CD1c-positive myeloid dendritic cell (primary cell): ENCODE measurements at regions not wholly inside any gene's neighbourhood (a gene's known extent, or its start where the extent isn't known, plus 50 kb on each side); places are given as distances from the start of the nearest gene placed in this dataset.
"Not testable (repeated sequence)": the region's sequence is repeated elsewhere in the genome, so short reads cannot be mapped to it uniquely, and the experiment has no call there.

Experiments
- DNase-seq: peaks from one replicate; pipeline ENCODE4 v3.0.0-alpha.2; 2016; ENCODE audit errors: extremely low spot score

DNA sequence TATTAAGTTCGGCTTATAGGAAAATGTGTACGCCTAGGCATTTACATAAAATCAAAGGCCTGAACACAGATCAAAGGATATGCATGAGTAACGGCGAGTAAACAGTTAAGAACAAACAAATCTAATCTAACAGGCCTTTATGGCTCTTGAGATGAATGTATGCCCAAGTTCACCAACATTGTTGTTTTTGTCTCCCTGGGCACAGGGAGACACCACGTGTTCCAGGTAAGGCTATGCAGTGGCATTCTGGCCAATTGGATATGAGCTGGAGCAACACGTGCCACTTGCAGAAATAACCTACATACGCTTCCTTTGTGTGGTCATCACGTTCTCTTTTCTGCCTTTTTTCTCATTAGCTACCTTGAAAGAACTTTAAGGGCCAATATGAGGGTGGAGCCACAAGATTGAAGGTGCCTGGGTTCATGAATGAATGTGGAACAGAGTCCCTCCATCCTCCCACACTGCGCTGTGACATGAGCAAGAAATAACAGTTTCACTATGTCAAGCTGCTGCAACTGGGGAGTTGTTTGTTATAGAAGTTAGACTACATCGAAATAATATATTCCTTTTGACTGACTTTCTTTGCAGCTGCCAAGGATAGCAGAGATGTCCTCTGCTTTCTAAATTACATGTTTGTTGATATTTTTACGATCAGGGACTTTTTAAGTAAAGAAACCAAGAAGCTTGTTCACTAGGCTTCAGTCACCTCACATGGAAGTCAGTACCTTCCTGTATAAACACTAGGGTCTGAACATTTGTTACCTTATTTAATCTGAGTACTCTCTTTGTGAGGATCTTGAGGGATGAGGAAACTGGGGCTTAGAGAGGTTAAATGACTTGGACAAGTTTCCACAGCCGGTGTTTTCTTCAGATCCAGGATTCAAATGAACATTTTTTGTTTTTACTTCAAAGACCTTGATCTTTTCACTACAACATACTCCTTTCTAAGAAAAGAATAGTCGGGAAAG is 427.5 kb upstream of the TBL1XR1 start:
- no peak for DNase-seq

DNA sequence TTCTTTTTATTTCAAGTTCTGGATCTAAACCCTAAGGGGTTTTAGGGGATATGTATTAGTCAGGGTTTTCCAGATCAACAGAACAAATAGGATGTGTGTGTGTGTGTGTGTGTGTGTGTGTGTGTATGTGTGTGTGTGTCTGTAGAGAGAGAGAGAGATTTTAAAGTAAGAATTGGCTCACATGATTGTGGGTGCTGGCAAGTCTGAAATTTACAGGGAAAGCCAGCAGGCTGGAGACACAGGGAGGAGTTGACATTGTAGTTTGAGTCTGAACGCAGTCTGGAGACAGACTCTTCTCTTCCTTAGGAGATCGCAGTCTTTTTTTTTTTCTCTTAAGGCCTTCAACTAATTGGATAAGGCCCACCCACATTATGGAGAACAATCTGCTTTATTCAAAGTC is 428.8 kb upstream of the TBL1XR1 start:
- no peak for DNase-seq

DNA sequence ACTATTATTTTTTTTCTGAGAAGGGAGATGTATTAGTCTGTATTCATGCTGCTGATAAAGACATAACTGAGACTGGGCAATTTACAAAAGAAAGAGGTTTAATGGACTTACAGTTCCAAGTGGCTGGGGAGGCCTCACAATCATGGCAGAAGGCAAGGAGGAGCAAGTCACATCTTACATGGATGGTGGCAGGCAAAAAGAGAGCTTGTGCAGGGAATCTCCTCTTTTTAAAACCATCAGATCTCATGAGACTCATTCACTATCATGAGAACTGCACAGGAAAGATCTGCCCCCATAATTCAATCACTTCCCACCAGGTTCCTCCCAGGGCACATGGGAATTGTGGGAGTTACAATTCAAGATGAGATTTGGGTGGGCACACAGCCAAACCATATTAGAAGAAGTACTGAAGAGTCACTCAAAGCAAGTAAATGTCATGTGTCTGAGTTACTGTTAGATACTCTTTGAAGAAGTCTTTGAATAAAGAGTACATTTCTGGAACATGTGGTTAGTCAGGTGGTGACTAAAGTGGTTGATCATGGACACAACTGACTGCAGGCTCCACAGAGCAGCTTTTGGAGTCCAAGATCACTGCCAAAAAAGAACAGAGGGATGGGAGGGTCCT is 430.9 kb upstream of the TBL1XR1 start:
- DNase-seq = not testable (repeated sequence)

DNA sequence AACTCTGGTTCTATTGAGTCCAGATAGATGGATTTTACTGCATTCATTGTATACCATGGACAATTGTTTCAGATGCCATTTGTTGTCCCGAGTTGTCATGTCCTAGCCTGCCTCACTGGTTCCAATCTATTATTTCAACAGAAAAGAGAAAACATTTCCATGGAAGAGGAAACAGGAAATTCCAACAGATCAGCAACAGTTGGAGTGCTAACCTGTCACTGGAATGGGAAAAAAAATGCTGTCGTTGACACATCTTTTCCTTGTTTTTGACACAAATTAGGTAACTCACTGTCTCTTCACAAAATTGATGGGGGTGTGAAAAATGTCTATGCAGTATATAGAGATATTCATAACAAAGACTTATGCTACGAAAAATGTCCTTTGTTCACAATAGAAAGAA is 432.0 kb upstream of the TBL1XR1 start:
- no peak for DNase-seq

- no peak for DNase-seq
Observed at GRCh38 chr3:177633671-177634207, 436.5 kb upstream of the TBL1XR1 start.

- not testable (repeated sequence) for DNase-seq
Observed at GRCh38 chr3:177635601-177636106, 438.4 kb upstream of the TBL1XR1 start.

GRCh38 chr3:177640319-177640965 is 443.2 kb upstream of the TBL1XR1 start:
- DNase-seq = no peak

DNA sequence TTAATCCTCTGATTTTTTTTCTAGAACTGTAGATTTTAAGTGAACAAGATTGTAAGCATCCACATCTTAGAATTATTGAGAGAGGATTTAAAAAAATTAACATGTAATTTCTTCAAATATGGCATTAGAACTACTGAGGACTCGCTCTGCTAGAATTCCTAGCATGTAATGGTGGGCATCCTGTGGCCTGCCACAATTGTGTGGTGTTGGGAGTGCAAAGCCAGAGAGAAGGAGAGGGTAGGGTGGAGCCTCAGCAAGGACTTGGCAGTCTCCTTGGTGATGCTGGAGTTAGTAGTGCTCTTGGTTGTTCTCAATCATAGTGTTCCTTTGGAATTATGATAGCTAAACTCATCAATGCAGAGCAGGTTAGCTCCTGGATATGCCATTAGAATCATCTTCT is 443.9 kb upstream of the TBL1XR1 start:
- no peak for DNase-seq

- DNase-seq = no peak
Observed at GRCh38 chr3:177642042-177642803, 444.9 kb upstream of the TBL1XR1 start.

- no peak for DNase-seq
Observed at GRCh38 chr3:177642804-177643125, 445.5 kb upstream of the TBL1XR1 start.

DNA sequence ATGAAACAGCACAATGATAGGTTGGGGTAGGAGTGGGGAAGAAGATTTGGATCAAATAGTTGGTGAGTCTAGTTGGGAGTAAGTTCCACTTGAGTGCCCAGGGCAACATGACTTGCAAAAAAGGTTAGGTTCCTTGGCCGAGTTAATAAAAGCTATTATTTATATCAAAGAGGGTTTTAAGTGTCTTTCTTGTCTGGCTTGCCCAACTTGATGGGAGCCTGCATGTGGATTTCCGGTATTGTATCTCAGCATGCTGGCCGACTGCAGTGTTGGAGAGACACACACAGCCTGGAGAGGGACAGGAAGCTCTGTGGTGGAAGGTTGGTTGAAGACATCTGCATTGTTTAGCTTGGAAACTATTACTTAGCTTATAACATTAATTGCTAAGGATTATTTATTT is 449.5 kb upstream of the TBL1XR1 start:
- DNase-seq = no peak

- no peak for DNase-seq
Observed at GRCh38 chr3:177647341-177647740, 450.1 kb upstream of the TBL1XR1 start.

DNA sequence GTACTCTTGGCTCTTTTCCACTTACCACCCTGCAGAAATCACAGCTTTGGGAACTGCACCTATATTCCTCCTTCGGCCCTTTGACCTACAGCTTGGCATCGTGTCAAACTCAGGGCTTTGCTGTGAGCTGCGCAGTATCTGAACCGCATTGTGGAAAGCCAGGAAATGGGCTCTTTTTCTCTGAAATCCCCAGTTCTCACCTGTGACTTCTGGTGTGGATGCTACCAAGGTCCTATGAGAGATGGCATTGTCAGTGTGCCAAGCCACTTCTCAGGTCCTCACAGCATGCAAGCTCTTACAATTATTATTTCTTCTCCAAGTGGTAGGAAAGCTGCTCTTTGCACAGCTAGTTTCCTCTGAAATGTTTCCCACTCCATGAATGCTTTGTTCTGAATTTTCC is 450.6 kb upstream of the TBL1XR1 start:
- no peak for DNase-seq

DNA sequence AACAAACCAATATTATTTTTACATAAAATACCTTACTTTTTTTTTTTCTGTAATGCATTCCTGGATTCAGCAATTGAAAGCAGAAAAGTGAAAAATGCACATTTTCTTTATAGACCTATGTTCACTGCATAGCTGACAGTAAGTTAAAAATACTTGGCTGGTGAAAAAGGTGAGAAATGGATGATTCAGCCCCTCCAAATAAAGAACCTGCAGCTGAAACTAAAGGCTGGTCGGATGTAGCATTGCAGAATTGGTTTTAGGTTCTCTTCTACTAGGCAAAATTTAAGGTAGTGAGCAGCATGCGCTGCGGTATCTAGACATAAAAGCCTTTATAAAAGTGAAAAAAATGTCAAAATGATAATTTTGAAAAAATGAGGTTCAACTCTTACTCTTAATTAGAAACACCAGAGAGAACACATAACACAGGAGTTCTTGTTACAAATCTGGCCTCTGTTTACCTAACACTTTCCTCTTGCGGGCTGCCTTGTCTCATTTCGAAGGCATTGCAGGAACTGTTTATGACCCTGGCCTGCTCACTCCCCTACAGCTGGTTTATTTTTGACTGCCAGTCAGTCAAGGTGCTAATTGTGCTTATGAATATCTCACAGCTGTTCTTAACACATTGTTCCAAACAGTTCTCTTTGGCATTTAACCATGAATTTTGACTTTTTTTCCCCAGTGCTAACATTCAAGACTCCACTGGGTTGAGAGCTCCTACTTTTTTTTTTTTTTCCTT is 455.4 kb upstream of the TBL1XR1 start:
- DNase-seq = no peak

- DNase-seq = no peak
Observed at GRCh38 chr3:177657243-177657642, 460.0 kb upstream of the TBL1XR1 start.

- no peak for DNase-seq
Observed at GRCh38 chr3:177658354-177658753, 461.1 kb upstream of the TBL1XR1 start.

DNA sequence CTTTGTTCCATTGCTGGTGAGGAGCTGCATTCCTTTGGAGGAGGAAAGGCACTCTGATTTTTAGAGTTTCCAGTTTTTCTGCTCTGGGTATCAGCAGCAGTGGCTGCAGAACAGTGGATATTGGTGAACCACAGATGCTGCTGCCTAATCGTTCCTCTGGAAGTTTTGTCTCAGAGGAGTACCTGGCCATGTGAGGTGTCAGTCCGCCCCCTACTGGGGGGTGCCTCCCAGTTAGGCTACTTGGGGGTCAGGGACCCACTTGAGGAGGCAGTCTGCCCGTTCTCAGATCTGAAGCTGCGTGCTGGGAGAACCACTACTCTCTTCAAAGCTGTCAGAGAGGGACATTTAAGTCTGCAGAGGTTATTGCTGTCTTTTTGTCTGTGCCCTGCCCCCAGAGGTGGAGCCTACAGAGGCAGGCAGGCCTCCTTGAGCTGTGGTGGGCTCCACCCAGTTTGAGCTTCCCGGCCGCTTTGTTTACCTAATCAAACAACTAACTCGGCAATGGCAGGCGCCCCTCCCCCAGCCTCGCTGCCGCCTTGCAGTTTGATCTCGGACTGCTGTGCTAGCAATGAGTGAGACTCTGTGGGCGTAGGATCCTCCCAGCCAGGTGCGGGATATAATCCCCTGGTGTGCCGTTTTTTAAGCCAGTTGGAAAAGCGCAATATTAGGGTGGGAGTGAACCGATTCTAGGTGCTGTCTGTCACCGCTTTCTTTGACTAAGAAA is 467.3 kb upstream of the TBL1XR1 start:
- DNase-seq = not testable (repeated sequence)

DNA sequence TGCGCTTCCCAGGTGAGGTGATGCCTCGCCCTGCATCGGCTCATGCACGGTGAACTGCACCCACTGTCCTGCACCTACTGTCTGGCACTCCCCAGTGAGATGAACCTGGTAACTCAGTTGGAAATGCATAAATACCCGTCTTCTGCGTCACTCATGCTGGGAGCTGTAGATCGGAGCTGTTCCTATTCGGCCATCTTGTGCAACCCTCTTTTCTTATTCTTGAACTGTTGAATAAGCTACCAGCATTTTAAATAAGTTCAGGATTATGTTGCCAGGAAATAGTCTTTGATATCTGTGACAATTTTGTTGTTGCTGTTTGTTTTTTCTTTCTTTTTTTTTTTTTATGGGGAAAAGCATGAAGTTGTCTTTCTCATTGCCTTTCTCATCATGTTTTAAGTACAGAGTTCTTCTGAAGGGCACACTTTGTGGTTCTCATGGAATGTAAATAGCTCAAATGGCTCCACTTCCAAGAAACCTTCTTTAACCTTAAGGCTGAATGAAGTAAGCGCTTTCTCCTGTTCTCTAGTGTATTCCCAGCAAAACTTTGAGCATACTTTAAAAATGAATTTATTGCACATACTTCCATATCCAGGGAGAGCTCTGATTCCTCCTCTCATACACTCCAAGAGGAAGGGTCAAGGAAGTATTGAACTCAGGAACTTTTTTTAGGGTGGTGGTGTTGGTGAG is 468.0 kb upstream of the TBL1XR1 start:
- no peak for DNase-seq

DNA sequence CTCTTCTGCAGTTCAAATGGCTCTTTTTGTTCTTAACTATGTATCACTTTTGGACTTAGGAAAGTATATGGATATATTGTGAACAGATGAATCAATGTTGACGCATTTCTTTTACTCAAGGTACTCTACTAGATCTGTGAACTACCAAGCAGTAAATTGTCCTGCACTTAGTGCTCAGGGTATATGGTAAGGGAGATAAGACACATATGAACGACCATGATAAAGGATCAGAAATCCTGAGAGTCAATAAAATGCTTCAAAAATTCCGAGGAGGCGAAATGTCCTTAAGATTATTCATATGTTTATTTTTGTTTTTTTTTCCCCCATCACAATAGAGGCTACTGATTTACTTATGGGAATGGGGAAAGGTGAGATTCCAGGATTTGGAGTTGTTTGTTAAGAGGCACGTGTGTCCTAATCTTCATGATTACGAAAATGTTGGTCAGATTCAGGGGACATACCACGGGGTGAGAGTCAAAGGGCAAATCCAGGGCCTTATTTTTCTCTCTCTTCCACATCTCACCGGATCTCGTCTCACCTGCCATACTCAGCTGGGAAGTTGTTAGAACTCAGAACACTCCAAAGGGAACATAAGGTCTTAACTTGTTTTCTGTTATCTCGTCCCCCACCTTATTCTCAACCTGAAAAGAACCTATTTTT is 475.1 kb upstream of the TBL1XR1 start:
- no peak for DNase-seq
